ENCODE measurements at regions not wholly inside any gene's neighbourhood (a gene's known extent, or its start where the extent isn't known, plus 50 kb on each side); places are given as distances from the start of the nearest gene placed in this dataset.

DNA sequence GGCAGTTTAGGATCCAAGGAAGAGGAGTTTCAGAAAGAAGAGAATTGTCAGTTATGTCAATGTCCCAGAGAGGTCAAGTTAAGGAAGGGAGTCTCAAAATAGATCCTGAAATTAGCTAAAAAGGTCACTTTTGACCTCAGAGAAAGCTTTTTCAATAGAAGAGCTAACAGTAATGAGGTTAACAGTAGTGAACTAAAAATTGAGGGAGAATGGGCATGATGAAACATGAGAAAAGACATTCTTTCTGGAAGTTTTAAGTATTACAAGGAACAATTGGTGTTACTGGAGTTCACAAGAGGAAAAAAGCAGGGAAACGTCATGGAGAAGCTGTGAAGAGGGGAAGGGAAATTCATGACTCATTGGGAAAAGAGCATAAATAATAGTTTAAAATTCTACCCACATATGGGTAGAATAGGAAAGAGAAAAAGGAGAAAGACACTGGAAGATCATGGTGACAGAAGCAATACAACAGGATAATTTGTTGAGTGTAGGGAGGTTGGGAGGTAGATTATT is 381.2 kb upstream of the FAR2 start:
- TF ChIP-seq, protein P1, sequence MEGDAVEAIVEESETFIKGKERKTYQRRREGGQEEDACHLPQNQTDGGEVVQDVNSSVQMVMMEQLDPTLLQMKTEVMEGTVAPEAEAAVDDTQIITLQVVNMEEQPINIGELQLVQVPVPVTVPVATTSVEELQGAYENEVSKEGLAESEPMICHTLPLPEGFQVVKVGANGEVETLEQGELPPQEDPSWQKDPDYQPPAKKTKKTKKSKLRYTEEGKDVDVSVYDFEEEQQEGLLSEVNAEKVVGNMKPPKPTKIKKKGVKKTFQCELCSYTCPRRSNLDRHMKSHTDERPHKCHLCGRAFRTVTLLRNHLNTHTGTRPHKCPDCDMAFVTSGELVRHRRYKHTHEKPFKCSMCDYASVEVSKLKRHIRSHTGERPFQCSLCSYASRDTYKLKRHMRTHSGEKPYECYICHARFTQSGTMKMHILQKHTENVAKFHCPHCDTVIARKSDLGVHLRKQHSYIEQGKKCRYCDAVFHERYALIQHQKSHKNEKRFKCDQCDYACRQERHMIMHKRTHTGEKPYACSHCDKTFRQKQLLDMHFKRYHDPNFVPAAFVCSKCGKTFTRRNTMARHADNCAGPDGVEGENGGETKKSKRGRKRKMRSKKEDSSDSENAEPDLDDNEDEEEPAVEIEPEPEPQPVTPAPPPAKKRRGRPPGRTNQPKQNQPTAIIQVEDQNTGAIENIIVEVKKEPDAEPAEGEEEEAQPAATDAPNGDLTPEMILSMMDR (conservative IDR thresholded peaks at IDR 0.05; ENCODE audit: low read length) = no peak
- no peak overlapping the region for H3K4me3 ChIP-seq (ENCODE audit: low read length)
- no peak for DNase-seq (ENCODE audit: low read depth)

DNA sequence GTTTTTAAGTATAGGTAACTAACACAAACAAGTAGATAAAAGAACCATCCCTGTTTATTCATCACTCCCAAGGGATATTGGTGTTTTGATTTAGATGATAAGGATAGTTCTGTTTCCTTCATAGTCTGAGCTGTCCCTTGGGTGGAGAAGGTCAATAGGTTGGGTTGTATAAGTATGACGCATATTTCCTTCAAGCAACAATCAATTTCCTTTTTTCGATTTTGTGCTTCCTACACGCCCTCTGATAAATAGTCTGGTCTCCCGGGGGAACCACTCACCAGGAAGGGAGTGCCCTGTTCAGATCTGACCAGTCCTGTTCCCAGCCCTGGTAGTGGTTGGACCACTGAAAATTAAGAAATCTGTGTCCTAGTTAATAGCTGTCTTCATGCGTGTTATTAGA is 378.8 kb upstream of the FAR2 start:
- TF ChIP-seq, protein P1 (conservative IDR thresholded peaks at IDR 0.05; ENCODE audit: low read length) = no peak
- H3K4me3 ChIP-seq (ENCODE audit: low read length) = no peak overlapping the region
- DNase-seq (ENCODE audit: low read depth) = no peak

DNA sequence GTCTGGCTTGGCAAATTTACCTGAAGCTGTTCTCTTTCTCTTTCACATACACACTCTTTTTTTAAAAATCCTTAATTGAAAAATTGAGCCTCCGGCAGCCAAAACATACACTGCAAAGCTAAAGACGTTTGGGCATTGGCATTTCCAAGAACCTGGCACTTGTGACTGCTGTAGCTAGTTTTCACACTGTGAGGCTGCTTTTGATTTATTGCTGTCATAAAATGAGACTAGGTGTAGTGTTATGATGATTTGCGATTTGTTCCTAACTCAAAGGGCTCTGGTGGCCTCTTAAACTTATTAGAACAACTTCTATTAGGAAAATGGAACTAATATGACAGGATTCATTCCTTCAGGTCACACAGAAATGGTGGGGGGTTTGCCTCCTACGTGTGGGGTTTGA is 377.1 kb upstream of the FAR2 start:
- no peak for DNase-seq (ENCODE audit: low read depth)
- TF ChIP-seq, protein P1 (conservative IDR thresholded peaks at IDR 0.05; ENCODE audit: low read length) = no peak
- H3K4me3 ChIP-seq (ENCODE audit: low read length) = no peak overlapping the region

DNA sequence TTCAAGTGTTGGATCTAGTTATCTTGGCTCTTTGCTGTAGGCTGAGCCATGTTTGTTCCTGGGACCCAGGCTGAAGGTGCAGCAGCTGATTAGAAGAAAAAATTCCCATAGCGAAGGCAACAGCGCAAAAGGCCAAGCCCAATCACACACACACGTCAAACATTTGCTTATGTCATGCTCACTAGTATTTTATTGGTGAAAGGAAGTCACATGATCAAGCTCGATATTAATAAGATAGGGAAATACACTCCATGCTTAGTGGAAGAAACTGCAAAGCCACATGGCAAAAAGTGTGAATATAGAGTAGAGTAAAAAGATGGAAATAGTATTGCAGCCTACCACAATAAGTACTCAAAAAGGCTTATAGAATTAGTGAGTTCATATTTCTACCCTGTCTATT is 373.5 kb upstream of the FAR2 start:
- DNase-seq (ENCODE audit: low read depth) = no peak
- TF ChIP-seq, protein P1 (conservative IDR thresholded peaks at IDR 0.05; ENCODE audit: low read length) = no peak
- H3K4me3 ChIP-seq (ENCODE audit: low read length) = no peak overlapping the region

DNA sequence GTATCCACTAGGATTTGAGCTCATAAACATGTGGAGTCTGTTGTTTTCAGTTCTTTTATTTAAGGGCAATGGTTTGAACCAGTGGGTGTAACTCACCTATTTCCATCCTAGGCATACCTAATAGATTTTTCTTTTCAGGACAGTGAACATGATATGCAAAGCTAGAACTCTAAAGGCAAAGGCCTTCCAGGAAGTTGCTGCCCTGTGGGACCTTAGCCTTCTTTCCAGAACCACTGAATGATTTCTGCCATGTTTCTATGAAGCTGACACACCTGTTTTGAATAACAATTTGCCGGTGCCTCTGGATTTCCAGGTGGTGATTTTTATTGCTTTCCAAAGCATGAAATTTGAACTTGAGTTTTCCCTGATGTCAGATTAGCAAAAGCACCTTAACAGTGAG is 372.9 kb upstream of the FAR2 start:
- H3K4me3 ChIP-seq (ENCODE audit: low read length) = no peak overlapping the region
- TF ChIP-seq, protein P1 (conservative IDR thresholded peaks at IDR 0.05; ENCODE audit: low read length) = no peak
- DNase-seq (ENCODE audit: low read depth) = no peak

DNA sequence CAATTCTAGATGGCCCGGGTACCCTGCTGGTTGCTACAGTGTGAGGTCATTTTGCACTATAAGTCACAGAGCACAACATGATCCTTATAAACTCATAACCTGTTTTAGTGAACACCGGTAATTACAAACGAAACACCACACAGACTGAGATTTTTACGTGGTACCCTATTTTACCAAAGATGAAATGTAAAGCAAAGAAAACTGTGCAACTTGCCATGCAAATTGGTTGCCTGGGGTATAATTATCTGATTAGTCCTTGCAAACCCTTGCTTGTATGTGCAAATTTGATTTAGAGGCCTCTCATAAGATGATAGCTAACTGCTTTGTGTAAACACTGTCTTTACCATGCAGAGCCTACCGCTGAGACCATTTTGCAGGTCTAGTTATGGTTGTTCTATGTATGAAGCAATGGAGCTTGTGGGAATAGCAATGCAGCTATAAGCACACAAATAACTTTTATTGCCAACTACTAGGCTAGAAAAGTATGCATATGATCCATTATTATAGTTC is 372.1 kb upstream of the FAR2 start:
- DNase-seq (ENCODE audit: low read depth) = no peak
- no peak overlapping the region for H3K4me3 ChIP-seq (ENCODE audit: low read length)
- TF ChIP-seq, protein P1 (conservative IDR thresholded peaks at IDR 0.05; ENCODE audit: low read length) = no peak

DNA sequence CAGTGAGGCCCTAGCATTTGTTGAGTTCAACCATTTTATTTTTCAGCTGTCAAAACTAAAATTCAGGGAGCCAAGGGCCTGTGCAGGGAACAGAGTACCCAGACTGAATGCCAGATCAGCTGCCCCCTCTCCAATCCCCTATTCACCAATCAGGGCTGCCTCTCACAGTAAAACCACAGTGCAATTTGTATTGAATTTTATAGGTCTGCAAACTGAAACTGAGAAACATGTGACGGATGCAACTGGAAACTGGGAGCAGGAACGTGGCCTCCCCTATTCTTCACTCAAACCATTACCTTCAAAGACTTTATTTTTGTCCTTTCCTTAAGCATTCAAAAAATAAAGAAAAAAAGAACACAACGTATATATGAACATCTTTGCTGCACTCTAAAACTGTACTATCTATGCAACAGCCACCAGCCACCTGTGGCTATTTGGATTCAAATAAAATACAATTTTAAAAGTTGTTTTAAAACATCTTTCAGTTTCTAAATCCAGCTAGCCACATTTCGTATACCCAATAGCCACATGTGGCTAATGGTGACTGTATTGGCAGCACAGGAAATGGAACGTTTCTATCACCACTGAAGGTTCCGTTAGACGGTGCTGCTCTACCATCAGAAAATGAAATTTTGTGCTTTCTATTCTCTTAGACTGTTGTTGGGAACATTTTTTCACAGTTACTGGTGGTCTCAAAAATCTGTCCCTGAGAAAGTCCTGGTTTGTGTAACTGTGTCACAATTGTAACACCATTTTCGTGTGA is 371.3 kb upstream of the FAR2 start:
- H3K4me3 ChIP-seq (ENCODE audit: low read length) = no peak overlapping the region
- TF ChIP-seq, protein P1 (conservative IDR thresholded peaks at IDR 0.05; ENCODE audit: low read length) = no peak
- DNase-seq (ENCODE audit: low read depth) = no peak

All from AG10803 (cell line).